ENCODE measurements at regions not wholly inside any gene's neighbourhood (a gene's known extent, or its start where the extent isn't known, plus 50 kb on each side); places are given as distances from the start of the nearest gene placed in this dataset.

GRCh38 chr10:130371666-130372065, 235.5 kb downstream of the GLRX3 start:
- Histone ChIP-seq H3K4me1 (ENCODE audit: insufficient read depth, low read length) (no peaks in the 10 kb centered on the region), H2AFZ (ENCODE audit: low read length) (no peak overlapping the region), H3K79me2 (ENCODE audit: low read length) (no peaks in the 10 kb centered on the region), H4K20me1 (ENCODE audit: low read length) (no peaks in the 10 kb centered on the region), H3K4me2 (ENCODE audit: low read length) (no peak overlapping the region), H3K4me3 (ENCODE audit: low read length) (no peak overlapping the region), H3K9ac (ENCODE audit: low read length) (no peak overlapping the region), H3K9me3 (ENCODE audit: low read length) (no peaks in the 10 kb centered on the region), H3K9me2 (replicated peaks; ENCODE audit: low read length) (no peaks in the 10 kb centered on the region), H3K27me3 (ENCODE audit: low read length) (no peaks in the 10 kb centered on the region), H3K27ac (ENCODE audit: low read length) (no peak overlapping the region), H3F3A (ENCODE audit: low read length, unreplicated experiment) (no peaks in the 10 kb centered on the region), H3K36me3 (ENCODE audit: low read depth, low read length) (no peaks in the 10 kb centered on the region)
- TF ChIP-seq EZH2phosphoT487 (IDR thresholded peaks at IDR 0.05; ENCODE audit: borderline replicate concordance, low read length) (no peak), CTCF (conservative IDR thresholded peaks at IDR 0.05; ENCODE audit: low read depth, low read length) (no peak), EZH2 (IDR thresholded peaks at IDR 0.05; ENCODE audit: low read length, unreplicated experiment) (no peak)
- no TSS peak for BruUV-seq (replicated peaks)
- no peak for DNase-seq
- ATAC-seq = no peak
- intact Hi-C loops (cut with micrococcal nuclease) = no loop called here
- ChIA-PET POLR2A (ENCODE audit: unreplicated experiment) (no interaction called here), CTCF (no interaction called here)

- H3K27ac ChIP-seq (ENCODE audit: low read length) = no peak overlapping the region
- no peaks in the 10 kb centered on the region for H3K9me2 ChIP-seq (replicated peaks; ENCODE audit: low read length)
- H3K4me3 ChIP-seq (ENCODE audit: low read length) = no peak overlapping the region
- TF ChIP-seq CTCF (conservative IDR thresholded peaks at IDR 0.05; ENCODE audit: low read depth, low read length) (no peak), EZH2 (IDR thresholded peaks at IDR 0.05; ENCODE audit: low read length, unreplicated experiment) (no peak), EZH2phosphoT487 (IDR thresholded peaks at IDR 0.05; ENCODE audit: borderline replicate concordance, low read length) (no peak)
- ChIA-PET POLR2A (ENCODE audit: unreplicated experiment) (no interaction called here), CTCF (no interaction called here)
- BruUV-seq (replicated peaks) = no TSS peak
- H3K4me2 ChIP-seq (ENCODE audit: low read length) = no peak overlapping the region
- no peaks in the 10 kb centered on the region for H3K4me1 ChIP-seq (ENCODE audit: insufficient read depth, low read length)
- no peaks in the 10 kb centered on the region for H3K79me2 ChIP-seq (ENCODE audit: low read length)
- no peaks in the 10 kb centered on the region for H3K27me3 ChIP-seq (ENCODE audit: low read length)
- no peak overlapping the region for H3K9ac ChIP-seq (ENCODE audit: low read length)
- H3K36me3 ChIP-seq (ENCODE audit: low read depth, low read length) = no peaks in the 10 kb centered on the region
- no peaks in the 10 kb centered on the region for H4K20me1 ChIP-seq (ENCODE audit: low read length)
- H3F3A ChIP-seq (ENCODE audit: low read length, unreplicated experiment) = no peaks in the 10 kb centered on the region
- no peaks in the 10 kb centered on the region for H3K9me3 ChIP-seq (ENCODE audit: low read length)
- DNase-seq (no peak), ATAC-seq (no peak)
- no peak overlapping the region for H2AFZ ChIP-seq (ENCODE audit: low read length)
- intact Hi-C loops (cut with micrococcal nuclease) = no loop called here
Measured at GRCh38 chr10:130372222-130372621, 236.0 kb downstream of the GLRX3 start.

- Histone ChIP-seq H3K36me3 (ENCODE audit: low read depth, low read length) (no peaks in the 10 kb centered on the region), H2AFZ (ENCODE audit: low read length) (no peak overlapping the region), H3K4me1 (ENCODE audit: insufficient read depth, low read length) (no peaks in the 10 kb centered on the region), H3K9me2 (replicated peaks; ENCODE audit: low read length) (no peaks in the 10 kb centered on the region), H3K4me3 (ENCODE audit: low read length) (no peak overlapping the region), H3K27me3 (ENCODE audit: low read length) (no peaks in the 10 kb centered on the region), H3K4me2 (ENCODE audit: low read length) (no peak overlapping the region), H3F3A (ENCODE audit: low read length, unreplicated experiment) (no peaks in the 10 kb centered on the region), H4K20me1 (ENCODE audit: low read length) (no peaks in the 10 kb centered on the region), H3K9ac (ENCODE audit: low read length) (no peak overlapping the region), H3K27ac (ENCODE audit: low read length) (no peak overlapping the region), H3K79me2 (ENCODE audit: low read length) (no peaks in the 10 kb centered on the region), H3K9me3 (ENCODE audit: low read length) (no peaks in the 10 kb centered on the region)
- no peak for DNase-seq
- ATAC-seq = no peak
- intact Hi-C loops (cut with micrococcal nuclease) = no loop called here
- TF ChIP-seq EZH2 (IDR thresholded peaks at IDR 0.05; ENCODE audit: low read length, unreplicated experiment) = no peak
- TF ChIP-seq CTCF (conservative IDR thresholded peaks at IDR 0.05; ENCODE audit: low read depth, low read length) = no peak
- TF ChIP-seq EZH2phosphoT487 (IDR thresholded peaks at IDR 0.05; ENCODE audit: borderline replicate concordance, low read length) = no peak
- POLR2A ChIA-PET (ENCODE audit: unreplicated experiment) = no interaction called here
- BruUV-seq (replicated peaks) = no TSS peak
- CTCF ChIA-PET = no interaction called here
Measured at GRCh38 chr10:130372866-130373265, 236.7 kb downstream of the GLRX3 start.
